Smooth muscle cell (in vitro differentiated cells): ENCODE measurements at regions not wholly inside any gene's neighbourhood (a gene's known extent, or its start where the extent isn't known, plus 50 kb on each side); places are given as distances from the start of the nearest gene placed in this dataset.

ENCODE experiments used
- DNase-seq: peaks from one replicate; lab custom pipeline; 2025; ENCODE audit not compliant: unreplicated experiment; lab: John Stamatoyannopoulos, UW
- H2AFZ ChIP-seq: fragments of 200-600 bp; sonication (generic); 2 replicates; pipeline ENCODE4 v1.6.0; 2016; ENCODE audit warnings: antibody characterized with exemption, low read depth, mild to moderate bottlenecking
- H3F3A ChIP-seq: fragments of 200-600 bp; sonication (generic); 2 replicates; pipeline ENCODE4 v1.6.0; 2017; ENCODE audit warnings: antibody characterized with exemption, low read depth
- H3K27ac ChIP-seq: fragments of 200-600 bp; sonication (generic); 2 replicates; pipeline ENCODE4 v1.5.1; 2016; ENCODE audit warnings: low read depth, mild to moderate bottlenecking
- H3K27me3 ChIP-seq: fragments of 200-600 bp; sonication (generic); 2 replicates; pipeline ENCODE4 v1.6.1; 2016; ENCODE audit warnings: low read depth, mild to moderate bottlenecking
- H3K36me3 ChIP-seq: fragments of 200-600 bp; sonication (generic); 2 replicates; pipeline ENCODE4 v1.5.1; 2016; ENCODE audit warnings: low read depth
- H3K4me1 ChIP-seq: fragments of 200-600 bp; sonication (generic); 2 replicates; pipeline ENCODE4 v1.5.1; 2016; ENCODE audit warnings: low read depth
- H3K4me2 ChIP-seq: fragments of 200-600 bp; sonication (generic); 2 replicates; pipeline ENCODE4 v1.6.0; 2016; ENCODE audit warnings: mild to moderate bottlenecking
- H3K4me3 ChIP-seq: fragments of 200-600 bp; sonication (generic); 2 replicates; pipeline ENCODE4 v1.5.1; 2016; ENCODE audit warnings: mild to moderate bottlenecking
- H3K79me2 ChIP-seq: fragments of 200-600 bp; sonication (generic); 2 replicates; pipeline ENCODE4 v1.6.0; 2016; ENCODE audit warnings: low read depth, mild to moderate bottlenecking
- H3K9ac ChIP-seq: fragments of 200-600 bp; sonication (generic); 2 replicates; pipeline ENCODE4 v1.6.0; 2016; ENCODE audit warnings: low read depth
- H3K9me3 ChIP-seq: fragments of 200-600 bp; sonication (generic); replicated peaks from 2 replicates; pipeline ENCODE4 v1.5.1; 2016; ENCODE audit warnings: low read depth
- H4K20me1 ChIP-seq: fragments of 200-600 bp; sonication (generic); 2 replicates; pipeline ENCODE4 v1.6.0; 2016; ENCODE audit warnings: low read depth
- WGBS: methylation state at CpG from one replicate; pipeline ENCODE4 v1.1.7; 2016; ENCODE audit warnings: low lambda C conversion rate; 5-methylcytosine and 5-hydroxymethylcytosine counted together
- TF ChIP-seq, protein P1 (sequence below): fragments of 200-600 bp; sonication (generic); IDR thresholded peaks from 2 replicates; pipeline ENCODE4 v1.5.1; 2017; ENCODE audit warnings: borderline replicate concordance, mild to moderate bottlenecking, antibody characterized with exemption; ENCODE audit not compliant: insufficient read depth, poor library complexity, severe bottlenecking

- Histone ChIP-seq H3K27ac (no peak overlapping the region), H3K4me2 (no peak overlapping the region), H3K79me2 (no peaks in the 10 kb centered on the region), H3K9ac (no peak overlapping the region), H3K4me1 (no peaks in the 10 kb centered on the region), H3K36me3 (no peaks in the 10 kb centered on the region), H2AFZ (no peak overlapping the region), H4K20me1 (no peaks in the 10 kb centered on the region), H3F3A (no peaks in the 10 kb centered on the region), H3K4me3 (no peak overlapping the region), H3K9me3 (no peaks in the 10 kb centered on the region), H3K27me3 (no peaks in the 10 kb centered on the region)
- DNase-seq = no peak
- 94% methylated on average over 4 of the region's 4 CpGs for WGBS
- TF ChIP-seq, protein P1, sequence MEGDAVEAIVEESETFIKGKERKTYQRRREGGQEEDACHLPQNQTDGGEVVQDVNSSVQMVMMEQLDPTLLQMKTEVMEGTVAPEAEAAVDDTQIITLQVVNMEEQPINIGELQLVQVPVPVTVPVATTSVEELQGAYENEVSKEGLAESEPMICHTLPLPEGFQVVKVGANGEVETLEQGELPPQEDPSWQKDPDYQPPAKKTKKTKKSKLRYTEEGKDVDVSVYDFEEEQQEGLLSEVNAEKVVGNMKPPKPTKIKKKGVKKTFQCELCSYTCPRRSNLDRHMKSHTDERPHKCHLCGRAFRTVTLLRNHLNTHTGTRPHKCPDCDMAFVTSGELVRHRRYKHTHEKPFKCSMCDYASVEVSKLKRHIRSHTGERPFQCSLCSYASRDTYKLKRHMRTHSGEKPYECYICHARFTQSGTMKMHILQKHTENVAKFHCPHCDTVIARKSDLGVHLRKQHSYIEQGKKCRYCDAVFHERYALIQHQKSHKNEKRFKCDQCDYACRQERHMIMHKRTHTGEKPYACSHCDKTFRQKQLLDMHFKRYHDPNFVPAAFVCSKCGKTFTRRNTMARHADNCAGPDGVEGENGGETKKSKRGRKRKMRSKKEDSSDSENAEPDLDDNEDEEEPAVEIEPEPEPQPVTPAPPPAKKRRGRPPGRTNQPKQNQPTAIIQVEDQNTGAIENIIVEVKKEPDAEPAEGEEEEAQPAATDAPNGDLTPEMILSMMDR = no peak
Observed at GRCh38 chr6:9192405-9192909, 757.1 kb upstream of the SLC35B3 start.

GRCh38 chr6:9186148-9186547, 750.8 kb upstream of the SLC35B3 start:
- Histone ChIP-seq H2AFZ (no peak overlapping the region), H3F3A (no peaks in the 10 kb centered on the region), H3K36me3 (no peaks in the 10 kb centered on the region), H3K27me3 (no peaks in the 10 kb centered on the region), H3K79me2 (no peaks in the 10 kb centered on the region), H3K4me3 (no peak overlapping the region), H3K4me2 (no peak overlapping the region), H3K9ac (no peak overlapping the region), H3K4me1 (no peaks in the 10 kb centered on the region), H3K27ac (no peak overlapping the region), H3K9me3 (no peaks in the 10 kb centered on the region), H4K20me1 (no peaks in the 10 kb centered on the region)
- TF ChIP-seq, protein P1 = no peak
- no peak for DNase-seq

- H3K4me1 ChIP-seq = no peaks in the 10 kb centered on the region
- no peaks in the 10 kb centered on the region for H3K36me3 ChIP-seq
- H3K27ac ChIP-seq = no peak overlapping the region
- H3K4me2 ChIP-seq = no peak overlapping the region
- DNase-seq = no peak
- H3F3A ChIP-seq = no peaks in the 10 kb centered on the region
- H3K27me3 ChIP-seq = no peaks in the 10 kb centered on the region
- no peak overlapping the region for H3K4me3 ChIP-seq
- 84% methylated on average over 2 of the region's 2 CpGs for WGBS
- no peaks in the 10 kb centered on the region for H3K79me2 ChIP-seq
- TF ChIP-seq, protein P1 = no peak
- H4K20me1 ChIP-seq = no peaks in the 10 kb centered on the region
- H3K9me3 ChIP-seq = no peaks in the 10 kb centered on the region
- H2AFZ ChIP-seq = no peak overlapping the region
- H3K9ac ChIP-seq = no peak overlapping the region
Observed at GRCh38 chr6:9178071-9178470, 742.7 kb upstream of the SLC35B3 start.

DNA sequence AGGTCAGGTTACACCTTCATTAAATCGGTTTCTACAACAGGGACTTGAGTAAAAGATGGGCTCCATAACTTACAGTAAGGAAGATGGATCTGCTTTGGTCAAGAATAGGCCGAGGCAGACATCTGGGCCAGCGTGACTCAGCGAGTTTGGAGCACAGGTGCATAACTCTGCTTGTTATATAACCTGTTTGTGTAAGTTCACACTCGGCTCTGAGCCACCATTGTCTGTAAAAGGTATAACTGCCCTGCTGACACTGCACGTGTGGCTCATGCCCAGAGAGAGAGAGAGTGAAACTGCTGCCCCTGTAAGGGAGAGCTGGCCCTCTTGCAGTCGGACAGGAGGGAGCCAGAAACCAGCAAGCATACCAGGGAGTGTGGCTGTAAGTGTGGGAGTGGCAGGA, 737.9 kb upstream of the SLC35B3 start:
- 85% methylated on average over 7 of the region's 7 CpGs for whole genome bisulfite sequencing
- no peak overlapping the region for H3K27ac ChIP-seq
- H2AFZ ChIP-seq = no peak overlapping the region
- peaks cover 6% of the 10 kb centered on the region for H3K27me3 ChIP-seq
- no peak for DNase-seq
- no peaks in the 10 kb centered on the region for H3K36me3 ChIP-seq
- TF ChIP-seq, protein P1 = no peak
- no peaks in the 10 kb centered on the region for H3K79me2 ChIP-seq
- H3K9ac ChIP-seq = no peak overlapping the region
- no peaks in the 10 kb centered on the region for H3F3A ChIP-seq
- no peak overlapping the region for H3K4me2 ChIP-seq
- H3K9me3 ChIP-seq = no peaks in the 10 kb centered on the region
- no peaks in the 10 kb centered on the region for H3K4me1 ChIP-seq
- H3K4me3 ChIP-seq = no peak overlapping the region
- H4K20me1 ChIP-seq = no peaks in the 10 kb centered on the region
